NOMO-1 treated with dmso at 0.1 percent for 144 hours (cell line): ENCODE measurements at regions not wholly inside any gene's neighbourhood (a gene's known extent, or its start where the extent isn't known, plus 50 kb on each side); places are given as distances from the start of the nearest gene placed in this dataset.
A peak's percentile ranks its signal among the peaks of the same experiment; 100 is the strongest.

Source experiments
- DNase-seq: peaks from one replicate; lab custom pipeline; 2025; ENCODE audit not compliant: unreplicated experiment; lab: John Stamatoyannopoulos, UW

- DNase-seq = no peak
Measured at GRCh38 chr2:173419506-173419905, 64.8 kb downstream of the CDCA7 start.

- no peak for DNase-seq
Measured at GRCh38 chr2:173424886-173425285, 70.2 kb downstream of the CDCA7 start.

DNA sequence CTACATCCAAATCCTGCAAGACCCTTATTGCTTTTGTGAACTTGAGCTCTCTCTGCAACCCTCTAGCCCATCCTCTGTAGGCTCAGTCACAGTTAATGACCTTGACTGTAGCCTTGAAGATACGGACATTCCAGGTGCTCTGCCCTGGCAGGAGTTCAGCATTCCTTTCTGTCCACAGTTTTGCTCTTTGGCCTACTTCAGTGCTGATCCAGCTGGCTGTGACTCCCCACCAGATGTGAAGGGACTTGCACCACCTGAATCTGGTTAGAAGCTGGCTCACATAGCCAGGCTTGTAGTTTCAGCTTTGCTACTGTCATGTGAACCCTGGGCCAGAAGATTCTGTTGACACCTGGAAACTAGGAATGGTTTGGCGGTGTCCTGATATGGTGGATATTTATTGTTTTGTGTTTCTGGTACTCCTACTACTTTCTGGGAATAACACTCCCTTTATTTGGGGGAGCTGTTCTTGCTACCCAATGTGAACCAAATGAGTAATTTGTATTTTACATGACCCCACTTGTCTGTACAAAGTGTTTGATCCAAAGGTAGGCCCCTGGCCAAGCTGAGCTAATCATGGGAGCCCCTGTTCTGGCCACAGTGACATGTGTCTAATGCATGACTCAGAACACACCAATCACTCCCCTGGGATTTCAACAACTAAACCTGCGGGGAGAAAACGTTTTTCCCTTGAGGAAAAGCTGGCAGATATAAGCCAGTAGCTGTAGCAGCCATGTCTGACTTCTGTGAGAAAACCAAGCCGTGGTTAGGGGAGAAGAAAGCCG, 73.4 kb downstream of the CDCA7 start:
- DNase-seq = no peak

GRCh38 chr2:173431191-173431590, 76.5 kb downstream of the CDCA7 start:
- DNase-seq = no peak

GRCh38 chr2:173432049-173432754, 77.5 kb downstream of the CDCA7 start:
- DNase-seq = peak; percentile 73

GRCh38 chr2:173434762-173435569, 80.3 kb downstream of the CDCA7 start:
- no peak for DNase-seq

DNA sequence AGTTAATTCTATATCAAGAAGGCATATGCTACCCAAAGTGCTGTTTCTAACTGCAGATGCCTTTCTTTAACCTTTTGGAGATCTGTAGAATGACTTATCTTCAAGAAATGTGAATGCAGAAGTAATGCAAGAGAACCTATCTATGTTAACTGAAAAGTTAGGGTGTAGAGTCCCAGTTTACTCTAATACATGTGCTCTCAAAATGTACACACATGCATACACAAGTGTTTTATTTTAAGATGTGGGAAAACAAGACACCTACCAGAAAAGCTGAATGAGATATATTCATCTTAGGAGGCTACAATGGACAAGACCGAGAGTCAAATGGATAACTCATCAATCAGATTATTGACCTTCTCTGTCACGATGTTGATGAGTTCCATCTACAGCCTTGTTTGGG, 80.9 kb downstream of the CDCA7 start:
- DNase-seq = no peak

DNA sequence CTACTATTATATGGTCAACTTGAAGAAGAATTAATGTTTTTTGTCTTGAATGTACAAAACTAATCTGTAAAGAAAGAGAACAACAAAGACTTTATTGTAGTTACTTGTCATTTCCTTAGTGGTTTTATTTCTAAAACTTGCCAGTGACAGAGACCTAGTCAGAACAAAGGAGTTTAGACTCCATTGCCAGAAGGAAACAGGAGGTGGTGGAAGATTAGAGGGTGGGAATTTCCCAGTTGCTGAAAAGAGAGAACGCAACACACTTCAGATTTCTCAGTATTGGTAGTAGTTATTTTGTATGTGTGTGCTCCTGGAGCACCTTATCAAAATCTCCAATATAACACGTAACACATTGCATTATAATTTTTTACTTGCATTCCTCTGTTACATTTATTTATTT, 81.4 kb downstream of the CDCA7 start:
- no peak for DNase-seq

DNA sequence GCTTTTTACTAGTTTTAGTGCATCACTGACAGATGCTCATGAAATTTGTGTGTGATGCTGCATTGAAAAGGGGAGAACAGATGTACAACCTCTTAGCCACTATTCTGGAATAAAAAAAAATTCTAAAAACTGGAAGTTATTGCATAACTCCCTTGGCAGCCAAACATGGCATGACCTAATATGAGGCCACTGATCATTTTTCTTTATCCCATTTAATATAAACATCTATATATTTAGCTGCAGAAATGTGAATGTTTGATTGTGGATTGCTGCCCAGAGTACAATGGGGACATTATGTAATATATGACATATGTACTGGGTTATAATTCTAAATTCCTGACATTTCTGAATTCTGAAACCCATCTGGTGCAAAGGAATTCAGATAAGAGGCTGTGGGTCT, 86.5 kb downstream of the CDCA7 start:
- no peak for DNase-seq

- DNase-seq = no peak
Measured at GRCh38 chr2:173442542-173442941, 87.9 kb downstream of the CDCA7 start.

GRCh38 chr2:173446722-173447121, 92.0 kb downstream of the CDCA7 start:
- no peak for DNase-seq

- DNase-seq = peak; percentile 76
Measured at GRCh38 chr2:173448938-173449471, 94.3 kb downstream of the CDCA7 start.

DNA sequence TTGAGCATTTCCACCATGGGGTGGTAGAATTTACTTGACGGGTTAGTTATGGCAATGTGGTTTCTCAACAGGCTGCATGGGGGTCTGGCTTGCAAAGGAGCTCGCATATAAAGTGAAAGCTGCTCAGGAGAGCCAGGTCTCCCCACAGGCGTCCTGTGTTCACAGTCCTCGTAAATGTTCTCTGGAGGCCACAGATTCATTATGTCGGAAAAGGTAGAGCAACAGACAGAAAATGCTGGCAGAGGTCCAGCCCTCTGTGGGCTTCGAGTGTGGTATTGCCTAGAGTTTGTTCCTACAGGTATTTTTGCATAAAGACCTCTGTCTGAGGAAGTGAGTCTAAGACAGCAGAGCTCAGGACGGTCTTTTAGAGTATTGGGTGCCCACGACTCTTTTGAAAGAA, 96.4 kb downstream of the CDCA7 start:
- no peak for DNase-seq

DNA sequence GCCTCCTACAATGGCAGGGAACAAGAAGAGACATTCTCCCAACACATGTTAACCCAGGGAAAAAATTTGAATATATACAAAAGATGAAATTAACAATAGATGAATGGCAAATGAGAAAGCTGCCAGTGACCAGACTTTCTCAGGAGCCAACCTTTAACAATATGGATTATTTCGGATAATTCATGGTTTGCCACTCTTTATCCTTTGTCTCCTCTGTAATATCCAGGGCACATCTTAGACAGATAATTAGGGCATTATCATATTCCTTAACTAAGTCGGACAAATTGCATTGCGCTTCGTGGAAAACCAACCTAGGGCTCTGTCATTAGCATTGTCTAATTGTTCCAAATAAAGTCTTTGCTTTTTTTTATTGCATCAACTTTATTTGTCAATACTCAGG, 97.3 kb downstream of the CDCA7 start:
- DNase-seq = no peak

DNA sequence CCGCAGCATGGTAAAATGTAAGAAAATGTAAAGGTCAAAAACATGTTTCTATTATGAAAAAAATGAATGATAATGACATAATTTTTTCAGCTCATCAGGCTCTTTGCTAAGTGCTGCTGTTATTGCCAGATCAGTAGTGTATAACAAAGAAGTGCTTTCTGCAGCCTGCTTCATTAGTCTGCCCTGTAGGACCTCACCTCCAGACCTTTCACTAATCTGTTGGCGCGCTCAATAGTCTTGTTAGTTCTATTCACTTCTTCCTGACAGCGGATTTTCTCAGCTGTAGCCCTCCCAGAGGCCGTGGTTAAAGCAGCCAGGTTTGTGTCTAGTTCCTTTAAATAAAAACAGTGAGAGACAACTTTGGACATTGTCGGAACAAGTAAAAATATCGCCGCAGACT, 97.7 kb downstream of the CDCA7 start:
- DNase-seq = no peak

DNA sequence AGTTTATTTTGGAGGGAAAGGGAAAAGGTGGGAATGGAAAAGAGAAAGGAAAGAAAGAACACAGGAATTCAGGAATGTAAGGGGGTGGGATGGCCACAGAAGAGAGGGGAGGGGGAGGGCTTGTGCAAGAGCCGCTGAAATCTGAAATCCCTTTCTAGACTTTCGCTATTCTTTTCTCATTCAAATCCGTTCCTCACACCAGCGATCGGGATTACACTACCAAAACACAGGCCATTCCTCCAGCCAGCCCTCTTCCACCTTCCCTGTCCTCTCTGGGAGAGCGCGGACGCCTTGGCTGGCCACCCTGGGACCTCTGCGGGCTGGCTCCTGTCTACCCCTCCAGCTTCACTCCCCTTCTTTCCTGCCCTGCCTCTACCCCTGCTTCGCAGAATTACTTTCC, 102.3 kb downstream of the CDCA7 start:
- no peak for DNase-seq

GRCh38 chr2:173457366-173457765, 102.7 kb downstream of the CDCA7 start:
- no peak for DNase-seq

DNA sequence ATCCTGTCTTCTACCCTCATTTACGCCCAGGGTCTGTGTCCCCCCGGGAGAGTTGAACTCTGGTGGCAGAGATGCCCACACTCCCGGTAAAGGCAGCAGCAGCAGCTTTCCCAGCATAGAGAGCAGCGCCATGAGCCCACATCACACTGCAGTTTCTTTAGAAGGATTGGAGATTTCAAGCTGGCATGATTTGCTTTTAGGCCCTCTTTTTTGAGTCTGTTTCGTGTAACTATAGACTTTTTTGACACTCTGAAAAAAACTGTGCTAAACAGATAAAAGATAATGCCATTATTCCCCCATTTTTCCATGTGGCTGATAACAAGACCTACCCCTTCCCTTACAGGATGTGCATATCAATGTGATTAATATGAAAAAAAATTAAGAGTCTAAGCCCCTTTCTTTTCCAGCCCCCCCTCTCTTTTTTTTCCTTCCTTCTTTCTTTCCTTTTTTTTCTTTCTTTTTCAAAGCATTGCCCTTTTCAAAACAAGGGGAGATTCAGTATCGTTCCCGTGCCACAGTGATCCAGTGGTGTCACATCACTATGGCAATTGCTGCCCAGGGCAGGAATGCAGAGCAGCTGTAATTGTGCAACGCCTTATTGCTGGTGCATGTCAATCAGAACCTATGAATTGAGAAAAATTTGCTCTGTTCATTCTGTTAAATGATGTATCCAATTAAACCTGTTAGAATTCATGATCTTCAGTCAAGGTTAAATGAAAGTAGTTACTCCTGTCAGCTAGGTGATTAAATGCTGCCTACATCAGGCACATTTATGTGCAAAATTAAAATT, 104.5 kb downstream of the CDCA7 start:
- DNase-seq = no peak

- DNase-seq = no peak
Measured at GRCh38 chr2:173462892-173463840, 108.5 kb downstream of the CDCA7 start.

DNA sequence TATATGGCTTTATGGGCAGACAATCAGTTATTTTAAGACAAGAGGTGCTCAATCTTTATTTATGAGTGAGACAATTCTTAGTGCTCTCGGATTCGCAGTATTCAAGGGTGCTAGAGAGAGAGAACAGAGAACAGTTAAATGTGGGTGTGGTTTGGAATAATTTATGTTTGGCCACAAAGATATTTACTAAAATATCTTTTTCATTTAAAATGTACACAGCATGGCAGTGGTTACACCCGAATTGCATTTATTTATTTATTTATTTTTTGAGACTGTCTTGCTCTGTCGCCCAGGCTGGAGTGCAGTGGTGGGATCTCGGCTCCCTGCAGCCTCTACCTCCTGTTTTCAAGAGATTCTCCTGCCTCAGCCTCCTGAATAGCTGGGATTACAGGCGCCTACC, 109.2 kb downstream of the CDCA7 start:
- no peak for DNase-seq
